K562 (cell line): ENCODE measurements at regions not wholly inside any gene's neighbourhood (a gene's known extent, or its start where the extent isn't known, plus 50 kb on each side); places are given as distances from the start of the nearest gene placed in this dataset.

Source experiments
- ATAC-seq: fragments of 200-7000 bp; cut with Tn5 transposase; 3 replicates; pipeline ENCODE4 v1.9.1; 2020; ENCODE audit warnings: moderate library complexity
- BruUV-seq: library from RNA; stranded (reverse); fragments of 400-500 nt; replicated peaks from 2 replicates; lab custom pipeline; 2021; lab: Mats Ljungman, UMichigan
- CTCF ChIA-PET: fragments of 300-600 bp; formaldehyde crosslinking; extraction: SDS; loops from one replicate; lab custom pipeline; 2021; ENCODE audit warnings: low intra/inter-chr PET ratio; lab: Yijun Ruan, JAX
- POLR2A ChIA-PET: fragments of 300-600, 350-650 bp; sonication (Branson Sonifier 250); formaldehyde crosslinking; extraction: SDS; loops from one replicate; lab custom pipeline; 2021; ENCODE audit warnings: antibody characterized with exemption, inconsistent platforms; lab: Yijun Ruan, JAX
- DNase-seq, 4 experiments: peaks; one replicate each; pipeline versions ENCODE4 v3.0.0 to v3.0.0-alpha.2; 2011 to 2018; ENCODE audit warnings: low spot score in 3 of 4, mixed read lengths in 3 of 4; ENCODE audit errors: extremely low read depth in 1 of 4
- FAIRE-seq: peaks from 2 replicates; lab custom pipeline; 2011; peaks lifted over from hg19 to GRCh38; lab: Jason Lieb, UNC
- H2AFZ ChIP-seq: 2 replicates; pipeline ENCODE4 v1.6.0; 2011; ENCODE audit warnings: low read depth, low read length, control low read depth, inconsistent platforms
- H3K27ac ChIP-seq: fragments of 200-600 bp; 3 replicates; pipeline ENCODE4 v1.8.0; 2011; ENCODE audit warnings: low read depth, mild to moderate bottlenecking, control low read depth, inconsistent platforms, low read length, moderate library complexity, mixed read lengths; ENCODE audit errors: extremely low read depth
- H3K27me3 ChIP-seq, 2 experiments: fragments of 300-600 bp in 1 of 2; 2 replicates in 1 of 2; 3 replicates in 1 of 2; pipeline versions ENCODE4 v1.6.0 to v1.8.0; 2011; ENCODE audit warnings: inconsistent platforms in 2 of 2, low read length in 2 of 2, mild to moderate bottlenecking in 1 of 2, mixed read lengths in 1 of 2, moderate library complexity in 1 of 2; ENCODE audit not compliant: control insufficient read depth in 2 of 2, insufficient read depth in 2 of 2
- H3K36me3 ChIP-seq: fragments of 300-600 bp; 3 replicates; pipeline ENCODE4 v1.8.0; 2011; ENCODE audit warnings: mild to moderate bottlenecking, low read length, inconsistent platforms; ENCODE audit not compliant: control insufficient read depth, insufficient read depth
- H3K4me1 ChIP-seq, 2 experiments: fragments of 200-600 bp in 1 of 2; replicated peaks in 1 of 2; 2 replicates in 1 of 2; 3 replicates in 1 of 2; pipeline versions ENCODE4 v1.5.1 to v1.8.0; 2011; ENCODE audit warnings: inconsistent platforms in 2 of 2, low read length in 2 of 2, mild to moderate bottlenecking in 1 of 2, mixed read lengths in 1 of 2, moderate library complexity in 1 of 2; ENCODE audit not compliant: control insufficient read depth in 2 of 2, insufficient read depth in 2 of 2
- H3K4me2 ChIP-seq: 2 replicates; pipeline ENCODE4 v1.6.1; 2011; ENCODE audit warnings: low read length, control low read depth, inconsistent platforms, mixed read lengths; ENCODE audit not compliant: insufficient read depth
- H3K4me3 ChIP-seq: fragments of 200-600 bp; sonication (generic), shearing (Covaris generic); 2 replicates; pipeline ENCODE4 v1.5.1; 2016; ENCODE audit warnings: control low read depth, inconsistent platforms
- H3K79me2 ChIP-seq: fragments of 200-600 bp; 3 replicates; pipeline ENCODE4 v1.8.0; 2011; ENCODE audit warnings: low read length, inconsistent platforms; ENCODE audit not compliant: control insufficient read depth, insufficient read depth
- H3K9ac ChIP-seq, 2 experiments: 2 replicates each; pipeline versions ENCODE4 v1.6.0 to v1.6.1; 2011; ENCODE audit warnings: low read depth in 2 of 2, low read length in 2 of 2, control low read depth in 1 of 2, inconsistent platforms in 1 of 2, mild to moderate bottlenecking in 1 of 2, mixed read lengths in 1 of 2; ENCODE audit not compliant: insufficient read depth in 1 of 2
- H3K9me1 ChIP-seq: one replicate; pipeline ENCODE4 v1.6.0; 2011; ENCODE audit warnings: inconsistent platforms, mild to moderate bottlenecking, low read length, moderate library complexity; ENCODE audit not compliant: control insufficient read depth, insufficient read depth
- H3K9me3 ChIP-seq: replicated peaks from 2 replicates; pipeline ENCODE4 v1.5.1; 2011; ENCODE audit warnings: low read depth, low read length, inconsistent platforms; ENCODE audit not compliant: control insufficient read depth, insufficient read depth
- H4K20me1 ChIP-seq: replicated peaks from 2 replicates; pipeline ENCODE4 v1.6.1; 2011; ENCODE audit warnings: low read length, inconsistent platforms, mixed read lengths; ENCODE audit not compliant: control insufficient read depth, insufficient read depth
- ARID1B ChIP-seq: fragments of 450-650 bp; IDR thresholded peaks from 2 replicates; pipeline ENCODE4 v1.6.1; 2016; ENCODE audit warnings: antibody characterized with exemption, mild to moderate bottlenecking, inconsistent platforms
- CTBP1 ChIP-seq: fragments of 450-650 bp; IDR thresholded peaks from 2 replicates; pipeline ENCODE4 v1.6.1; 2016; ENCODE audit warnings: borderline replicate concordance
- EGR1 ChIP-seq: fragments of 450-650 bp; conservative IDR thresholded peaks from 2 replicates; pipeline ENCODE4 v1.6.1; 2017; ENCODE audit warnings: mild to moderate bottlenecking
- HSF4 ChIP-seq: fragments of 250-450 bp; sonication (Bioruptor Pico); IDR thresholded peaks from 2 replicates; pipeline ENCODE4 v2.1.2; 2022; ENCODE audit warnings: mild to moderate bottlenecking, moderate library complexity, borderline replicate concordance
- NCOA6 ChIP-seq: fragments of 450-650 bp; IDR thresholded peaks from 2 replicates; pipeline ENCODE4 v1.6.1; 2017; ENCODE audit warnings: mild to moderate bottlenecking
- SMARCE1 ChIP-seq: fragments of 450-650 bp; IDR thresholded peaks from 2 replicates; pipeline ENCODE4 v1.7.1; 2016; ENCODE audit warnings: mild to moderate bottlenecking
- ZNF668 ChIP-seq: fragments of 250-450 bp; sonication (Bioruptor Pico); IDR thresholded peaks from 2 replicates; pipeline ENCODE4 v1.8.0; 2022; ENCODE audit warnings: mild to moderate bottlenecking, inconsistent platforms
- ZNF780A ChIP-seq: fragments of 250-450 bp; sonication (Bioruptor Pico); IDR thresholded peaks from 2 replicates; pipeline ENCODE4 v1.5.0; 2021; ENCODE audit warnings: mild to moderate bottlenecking
- WGBS: fragments of 100-300 bp; shearing (Covaris generic); methylation state at CpG from one replicate; pipeline ENCODE4 v1.1.6; 2016; ENCODE audit warnings: low coverage, mixed read lengths; ENCODE audit not compliant: insufficient coverage; ENCODE audit errors: missing lambda C conversion rate; 5-methylcytosine and 5-hydroxymethylcytosine counted together
- in situ Hi-C: fragments of 300-500 bp; cut with MboI; formaldehyde crosslinking; loops from 4 replicates; pipeline ENCODE4 v1.15.0; 2018; ENCODE audit warnings: inconsistent platforms, mixed read lengths
- intact Hi-C: fragments of 100-400 bp; cut with micrococcal nuclease; formaldehyde crosslinking; loops from 2 replicates; pipeline ENCODE4 v1.14.2; 2022
- TF ChIP-seq, protein P1 (sequence below): fragments of 450-650 bp; IDR thresholded peaks from 2 replicates; pipeline ENCODE4 v1.7.0; 2016; ENCODE audit warnings: borderline replicate concordance
- TF ChIP-seq, protein P2 (sequence below): fragments of 450-650 bp; IDR thresholded peaks from 2 replicates; pipeline ENCODE4 v1.7.1; 2018; ENCODE audit warnings: mild to moderate bottlenecking, low read depth; ENCODE audit not compliant: partially characterized antibody

DNA sequence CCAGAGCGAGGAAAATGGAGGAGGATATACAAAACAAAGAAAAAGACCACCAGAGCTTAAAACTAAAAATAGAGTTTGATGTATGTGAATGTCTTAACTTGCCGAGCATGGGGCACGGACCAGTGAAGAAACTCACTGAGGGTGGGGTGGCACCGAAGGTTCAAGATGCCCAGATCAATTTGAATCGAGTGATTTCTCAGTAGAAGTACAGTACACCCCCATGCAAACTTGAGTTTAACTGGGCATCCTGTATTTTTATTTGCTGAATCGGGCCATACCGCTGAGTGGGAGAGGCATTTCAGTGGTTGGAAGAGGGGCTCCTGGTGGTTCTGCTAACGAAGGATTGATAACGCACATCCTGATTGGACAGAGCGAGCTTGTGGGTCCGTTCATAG is 81.7 kb downstream of the ANKRD60 start (continued):
- TF ChIP-seq, protein P1, sequence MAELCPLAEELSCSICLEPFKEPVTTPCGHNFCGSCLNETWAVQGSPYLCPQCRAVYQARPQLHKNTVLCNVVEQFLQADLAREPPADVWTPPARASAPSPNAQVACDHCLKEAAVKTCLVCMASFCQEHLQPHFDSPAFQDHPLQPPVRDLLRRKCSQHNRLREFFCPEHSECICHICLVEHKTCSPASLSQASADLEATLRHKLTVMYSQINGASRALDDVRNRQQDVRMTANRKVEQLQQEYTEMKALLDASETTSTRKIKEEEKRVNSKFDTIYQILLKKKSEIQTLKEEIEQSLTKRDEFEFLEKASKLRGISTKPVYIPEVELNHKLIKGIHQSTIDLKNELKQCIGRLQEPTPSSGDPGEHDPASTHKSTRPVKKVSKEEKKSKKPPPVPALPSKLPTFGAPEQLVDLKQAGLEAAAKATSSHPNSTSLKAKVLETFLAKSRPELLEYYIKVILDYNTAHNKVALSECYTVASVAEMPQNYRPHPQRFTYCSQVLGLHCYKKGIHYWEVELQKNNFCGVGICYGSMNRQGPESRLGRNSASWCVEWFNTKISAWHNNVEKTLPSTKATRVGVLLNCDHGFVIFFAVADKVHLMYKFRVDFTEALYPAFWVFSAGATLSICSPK, result no peak

DNA sequence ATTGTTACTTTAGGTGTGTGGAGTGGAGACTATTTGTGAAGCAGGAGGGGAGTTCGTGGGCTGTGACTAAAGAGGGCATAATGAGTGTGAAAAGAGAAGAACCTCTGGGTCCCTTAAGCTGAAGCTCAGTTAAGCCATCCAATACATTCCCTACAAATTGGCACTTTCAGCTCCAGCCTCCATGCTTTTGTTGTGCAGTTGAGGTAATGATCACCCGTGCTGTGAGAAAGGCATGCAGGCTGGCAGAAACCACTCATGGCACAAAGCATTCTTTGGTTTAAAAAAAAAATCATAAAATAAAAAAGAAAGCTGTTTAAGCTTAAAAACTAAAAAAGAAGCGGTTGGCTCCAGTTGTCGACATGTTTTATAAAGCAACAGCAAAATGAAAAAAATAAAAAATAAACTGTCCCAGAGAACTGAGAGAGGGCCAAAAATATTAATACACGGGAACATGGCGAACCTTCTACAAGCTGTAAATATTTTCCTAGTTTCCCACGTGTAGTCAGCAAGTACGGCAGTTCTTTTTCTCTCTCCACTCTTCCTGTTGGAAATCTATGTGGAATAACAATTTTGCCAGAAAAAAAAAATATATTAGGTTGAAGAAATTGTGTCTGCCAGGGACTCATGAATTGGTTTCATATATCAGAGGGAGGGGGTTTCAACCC is 82.2 kb downstream of the ANKRD60 start:
- Histone ChIP-seq H3K4me1 (no peaks in the 10 kb centered on the region), H3K27me3 (peaks cover 5 to 41% of the 10 kb centered on the region in 2 experiments; a peak in 3 of 5 replicates), H4K20me1 (no peaks in the 10 kb centered on the region), H3K27ac (no peak overlapping the region), H3K9ac (no peak overlapping the region), H2AFZ (no peak overlapping the region), H3K36me3 (no peaks in the 10 kb centered on the region), H3K79me2 (no peaks in the 10 kb centered on the region), H3K4me3 (no peak overlapping the region), H3K9me1 (no peaks in the 10 kb centered on the region), H3K9me3 (no peaks in the 10 kb centered on the region), H3K4me2 (no peak overlapping the region)
- ChIA-PET CTCF (no interaction called here), POLR2A (interaction anchor here (0.7 to 0.8 kb wide), 2 partner anchors 1368 to 1424 kb away, joined by 3 read pairs; no protein-coding TSS in a partner anchor)
- no peak for FAIRE-seq
- under 1% methylated on average over 8 of the region's 8 CpGs for WGBS
- in situ Hi-C loops, result no loop called here
- TF ChIP-seq SMARCE1 (no peak), ZNF780A (CRISPR knock-in tag) (no peak), EGR1 (no peak), HSF4 (CRISPR knock-in tag) (no peak), ZNF668 (CRISPR knock-in tag) (no peak), CTBP1 (no peak), NCOA6 (no peak), ARID1B (no peak)
- TF ChIP-seq, protein P2, sequence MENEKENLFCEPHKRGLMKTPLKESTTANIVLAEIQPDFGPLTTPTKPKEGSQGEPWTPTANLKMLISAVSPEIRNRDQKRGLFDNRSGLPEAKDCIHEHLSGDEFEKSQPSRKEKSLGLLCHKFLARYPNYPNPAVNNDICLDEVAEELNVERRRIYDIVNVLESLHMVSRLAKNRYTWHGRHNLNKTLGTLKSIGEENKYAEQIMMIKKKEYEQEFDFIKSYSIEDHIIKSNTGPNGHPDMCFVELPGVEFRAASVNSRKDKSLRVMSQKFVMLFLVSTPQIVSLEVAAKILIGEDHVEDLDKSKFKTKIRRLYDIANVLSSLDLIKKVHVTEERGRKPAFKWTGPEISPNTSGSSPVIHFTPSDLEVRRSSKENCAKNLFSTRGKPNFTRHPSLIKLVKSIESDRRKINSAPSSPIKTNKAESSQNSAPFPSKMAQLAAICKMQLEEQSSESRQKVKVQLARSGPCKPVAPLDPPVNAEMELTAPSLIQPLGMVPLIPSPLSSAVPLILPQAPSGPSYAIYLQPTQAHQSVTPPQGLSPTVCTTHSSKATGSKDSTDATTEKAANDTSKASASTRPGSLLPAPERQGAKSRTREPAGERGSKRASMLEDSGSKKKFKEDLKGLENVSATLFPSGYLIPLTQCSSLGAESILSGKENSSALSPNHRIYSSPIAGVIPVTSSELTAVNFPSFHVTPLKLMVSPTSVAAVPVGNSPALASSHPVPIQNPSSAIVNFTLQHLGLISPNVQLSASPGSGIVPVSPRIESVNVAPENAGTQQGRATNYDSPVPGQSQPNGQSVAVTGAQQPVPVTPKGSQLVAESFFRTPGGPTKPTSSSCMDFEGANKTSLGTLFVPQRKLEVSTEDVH, result no peak
- intact Hi-C loops, result no loop called here
- ATAC-seq, result no peak
- no TSS peak for BruUV-seq
- DNase-seq, result no peak
